PC-9 (cell line): ENCODE measurements at regions not wholly inside any gene's neighbourhood (a gene's known extent, or its start where the extent isn't known, plus 50 kb on each side); places are given as distances from the start of the nearest gene placed in this dataset.

Source experiments
- CTCF ChIP-seq: fragments of 200-600 bp; sonication (generic); conservative IDR thresholded peaks from 2 replicates; pipeline ENCODE4 v1.6.1; 2017; ENCODE audit warnings: mixed run types, antibody characterized with exemption, mild to moderate bottlenecking, moderate library complexity
- EZH2 ChIP-seq: fragments of 200-600 bp; sonication (generic); IDR thresholded peaks from 2 replicates; pipeline ENCODE4 v1.8.0; 2017; ENCODE audit warnings: antibody characterized with exemption, low read depth

GRCh38 chr10:105559333-105560097, 918.4 kb downstream of the SORCS3 start:
- TF ChIP-seq CTCF = no peak
- no peak for TF ChIP-seq EZH2
